OCI-LY3 (cell line): ENCODE measurements at regions not wholly inside any gene's neighbourhood (a gene's known extent, or its start where the extent isn't known, plus 50 kb on each side); places are given as distances from the start of the nearest gene placed in this dataset.

Experiments used
- H2AFZ ChIP-seq: fragments of 200-600, 300-600 bp; shearing (Covaris generic); 2 replicates; pipeline ENCODE4 v1.6.0; 2014; ENCODE audit warnings: antibody characterized with exemption, low read depth, low read length
- H3K27ac ChIP-seq: fragments of 200-600, 300-600 bp; sonication (generic); 2 replicates; pipeline ENCODE4 v1.5.1; 2014; ENCODE audit warnings: mild to moderate bottlenecking, low read length, moderate library complexity, mixed read lengths
- H3K27me3 ChIP-seq: fragments of 200-600, 300-600 bp; sonication (generic); 2 replicates; pipeline ENCODE4 v1.6.1; 2014; ENCODE audit warnings: low read depth, low read length, mixed read lengths
- H3K36me3 ChIP-seq: fragments of 200-600, 300-600 bp; sonication (generic); replicated peaks from 2 replicates; pipeline ENCODE3; 2014; ENCODE audit warnings: low read depth, low read length, mixed read lengths
- H3K4me1 ChIP-seq: fragments of 300-600, 200-600 bp; sonication (generic); 2 replicates; pipeline ENCODE4 v1.6.1; 2014; ENCODE audit warnings: low read length, mixed read lengths
- H3K4me2 ChIP-seq: fragments of 200-600, 300-600 bp; sonication (generic); 2 replicates; pipeline ENCODE4 v1.6.1; 2014; ENCODE audit warnings: low read length, mixed read lengths
- H3K4me3 ChIP-seq: fragments of 300-600, 200-600 bp; sonication (generic); 2 replicates; pipeline ENCODE4 v1.5.1; 2014; ENCODE audit warnings: antibody characterized with exemption, mild to moderate bottlenecking, low read length, moderate library complexity
- H3K79me2 ChIP-seq: fragments of 300-600, 200-600 bp; shearing (Covaris generic); 2 replicates; pipeline ENCODE4 v1.6.1; 2014; ENCODE audit warnings: mild to moderate bottlenecking, low read length, mixed read lengths
- H3K9ac ChIP-seq: fragments of 300-600, 200-600 bp; shearing (Covaris generic); 2 replicates; pipeline ENCODE4 v1.6.0; 2014; ENCODE audit warnings: mild to moderate bottlenecking, low read length, moderate library complexity
- H3K9me3 ChIP-seq: fragments of 200-600, 300-600 bp; shearing (Covaris generic); 2 replicates; pipeline ENCODE4 v1.6.1; 2014; ENCODE audit warnings: low read length, mixed read lengths; ENCODE audit not compliant: insufficient read depth
- H4K20me1 ChIP-seq: fragments of 200-600, 300-600 bp; sonication (generic); 2 replicates; pipeline ENCODE4 v1.6.1; 2016; ENCODE audit warnings: low read length, mixed read lengths; ENCODE audit not compliant: insufficient read depth
- CTCF ChIP-seq: fragments of 200-600, 300-600 bp; sonication (generic); IDR thresholded peaks from 2 replicates; pipeline ENCODE4 v1.5.1; 2014; ENCODE audit warnings: antibody characterized with exemption, low read length, low read depth
- EZH2phosphoT487 ChIP-seq: fragments of 200-600 bp; shearing (Covaris generic); IDR thresholded peaks from 2 replicates; pipeline ENCODE4 v1.6.1; 2018; ENCODE audit warnings: antibody characterized with exemption, mixed run types, low read depth

GRCh38 chr3:163692494-163692893, 1385.8 kb downstream of the SI start:
- Histone ChIP-seq H3K27ac (no peak overlapping the region), H3K36me3 (no peaks in the 10 kb centered on the region), H3K9ac (no peak overlapping the region), H3K4me3 (no peak overlapping the region), H4K20me1 (no peaks in the 10 kb centered on the region), H3K79me2 (no peaks in the 10 kb centered on the region), H3K27me3 (no peaks in the 10 kb centered on the region), H2AFZ (no peak overlapping the region), H3K4me2 (no peak overlapping the region), H3K9me3 (peaks cover 3% of the 10 kb centered on the region), H3K4me1 (no peaks in the 10 kb centered on the region)
- TF ChIP-seq EZH2phosphoT487: no peak
- no peak for TF ChIP-seq CTCF

- Histone ChIP-seq H3K4me2 (no peak overlapping the region), H3K9me3 (peaks cover under 1% of the 10 kb centered on the region; the same call in 1 of the 2 replicates), H3K9ac (no peak overlapping the region), H3K27me3 (no peaks in the 10 kb centered on the region), H2AFZ (no peak overlapping the region), H4K20me1 (no peaks in the 10 kb centered on the region), H3K79me2 (no peaks in the 10 kb centered on the region), H3K4me3 (no peak overlapping the region), H3K36me3 (no peaks in the 10 kb centered on the region), H3K4me1 (no peaks in the 10 kb centered on the region), H3K27ac (no peak overlapping the region)
- no peak for TF ChIP-seq CTCF
- no peak for TF ChIP-seq EZH2phosphoT487
Observed at GRCh38 chr3:163684651-163685050, 1393.6 kb downstream of the SI start.

- no peaks in the 10 kb centered on the region for H3K4me1 ChIP-seq
- H3K36me3 ChIP-seq: no peaks in the 10 kb centered on the region
- no peak overlapping the region for H3K9ac ChIP-seq
- no peak overlapping the region for H2AFZ ChIP-seq
- H4K20me1 ChIP-seq: no peaks in the 10 kb centered on the region
- H3K79me2 ChIP-seq: no peaks in the 10 kb centered on the region
- no peak overlapping the region for H3K27ac ChIP-seq
- H3K4me2 ChIP-seq: no peak overlapping the region
- H3K27me3 ChIP-seq: no peaks in the 10 kb centered on the region
- TF ChIP-seq EZH2phosphoT487 (no peak), CTCF (no peak)
- H3K4me3 ChIP-seq: no peak overlapping the region
- H3K9me3 ChIP-seq: no peaks in the 10 kb centered on the region
Observed at GRCh38 chr3:163672954-163673353, 1405.3 kb downstream of the SI start.

- no peaks in the 10 kb centered on the region for H3K27me3 ChIP-seq
- H3K27ac ChIP-seq: no peak overlapping the region
- H3K4me2 ChIP-seq: no peak overlapping the region
- no peak overlapping the region for H3K4me3 ChIP-seq
- H3K36me3 ChIP-seq: no peaks in the 10 kb centered on the region
- no peaks in the 10 kb centered on the region for H3K4me1 ChIP-seq
- H4K20me1 ChIP-seq: no peaks in the 10 kb centered on the region
- H3K9me3 ChIP-seq: no peaks in the 10 kb centered on the region
- H3K9ac ChIP-seq: no peak overlapping the region
- H3K79me2 ChIP-seq: no peaks in the 10 kb centered on the region
- no peak for TF ChIP-seq EZH2phosphoT487
- TF ChIP-seq CTCF: no peak
- no peak overlapping the region for H2AFZ ChIP-seq
Observed at GRCh38 chr3:163671201-163671600, 1407.1 kb downstream of the SI start.
